Endometrium (tissue), 2 donors: ENCODE measurements at regions not wholly inside any gene's neighbourhood (a gene's known extent, or its start where the extent isn't known, plus 50 kb on each side); places are given as distances from the start of the nearest gene placed in this dataset.

Experiments
- FAIRE-seq: peaks from 2 replicates; lab custom pipeline; 2012; peaks lifted over from hg19 to GRCh38; lab: Jason Lieb, UNC
- donor health status: control.
- donor health status: control.

DNA sequence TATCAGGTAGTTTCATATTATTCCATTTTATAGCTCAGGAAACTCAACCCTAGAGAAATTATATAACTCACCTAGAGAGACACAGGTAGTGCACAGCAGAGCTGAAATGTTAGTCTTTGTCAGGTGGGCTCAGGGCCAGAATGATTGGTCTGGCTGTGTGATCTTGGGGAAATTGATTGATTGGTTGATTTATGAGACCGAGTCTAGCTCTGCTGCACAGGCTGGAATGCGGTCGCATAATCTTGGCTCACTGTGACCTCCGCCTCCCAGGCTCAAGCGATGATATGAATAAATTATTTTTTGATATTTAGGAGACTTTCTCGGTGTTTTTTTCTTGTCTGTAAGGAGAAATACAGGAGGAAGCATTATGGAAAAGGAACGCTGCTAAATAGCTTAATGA, 239.9 kb upstream of the SLC10A2 start:
- no peak for FAIRE-seq

DNA sequence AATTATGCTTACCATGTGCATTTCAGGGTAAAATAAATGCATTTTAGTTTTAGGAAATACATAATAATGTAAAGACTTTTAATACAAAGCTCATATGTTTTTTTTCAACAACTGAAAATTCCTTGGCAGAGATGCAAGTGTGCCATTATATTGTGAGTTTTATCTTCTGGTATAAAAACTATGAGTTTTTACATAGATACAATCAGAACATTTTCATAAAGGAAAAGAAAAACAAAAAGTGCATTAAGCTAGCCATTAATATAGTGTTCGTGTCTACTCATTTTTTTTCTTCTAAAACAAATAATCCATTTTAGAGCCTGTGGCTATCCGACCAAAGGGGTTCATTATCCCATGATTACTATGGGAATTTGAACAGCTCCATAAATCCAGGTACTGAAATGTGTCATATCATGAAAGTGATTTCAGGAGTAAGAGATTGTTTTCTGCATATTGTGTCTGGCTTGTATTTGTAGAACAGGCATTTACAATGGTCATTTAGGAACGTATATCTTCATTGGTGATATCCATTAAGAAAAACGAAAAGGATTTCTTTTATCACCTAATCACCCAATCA, 236.9 kb upstream of the SLC10A2 start:
- FAIRE-seq, result no peak

DNA sequence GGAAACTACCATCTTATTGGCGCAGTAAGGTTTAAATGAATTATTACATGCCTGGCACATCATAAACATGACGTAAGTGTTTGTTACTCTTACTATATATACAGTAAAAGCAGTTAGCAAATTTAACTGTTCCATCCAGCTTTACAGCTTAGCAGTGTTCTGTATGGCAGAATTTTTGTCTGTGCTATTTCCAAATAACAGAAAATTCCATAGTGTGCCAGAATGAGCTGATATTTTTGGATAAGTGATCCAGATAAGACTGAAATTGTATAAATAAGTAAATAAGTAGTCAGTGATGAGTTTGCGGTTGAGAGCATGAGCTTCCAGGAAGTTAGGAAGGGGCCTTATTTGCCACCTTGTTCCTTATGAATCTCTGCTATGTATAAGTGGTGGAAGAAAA, 236.5 kb upstream of the SLC10A2 start:
- FAIRE-seq, result no peak

DNA sequence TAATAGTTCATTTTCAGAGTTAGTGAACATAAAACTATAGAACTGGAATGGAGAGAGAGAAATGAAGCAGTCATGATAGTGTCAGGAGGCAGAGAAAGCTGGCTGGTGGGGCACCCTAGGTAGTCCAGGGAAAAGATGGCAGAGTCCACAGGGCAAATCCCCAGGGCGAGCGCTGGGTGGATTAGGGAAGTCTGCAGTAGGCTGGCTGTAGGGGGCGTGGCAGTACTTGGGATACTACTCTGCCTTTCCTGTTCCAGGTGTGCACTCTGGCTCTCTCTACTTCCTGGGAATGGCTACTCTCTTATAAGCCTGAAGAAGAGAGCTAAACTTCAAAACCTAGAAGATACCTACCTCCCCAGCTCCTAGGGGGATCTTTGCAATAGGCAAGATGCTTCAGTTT, 232.9 kb upstream of the SLC10A2 start:
- no peak for FAIRE-seq

DNA sequence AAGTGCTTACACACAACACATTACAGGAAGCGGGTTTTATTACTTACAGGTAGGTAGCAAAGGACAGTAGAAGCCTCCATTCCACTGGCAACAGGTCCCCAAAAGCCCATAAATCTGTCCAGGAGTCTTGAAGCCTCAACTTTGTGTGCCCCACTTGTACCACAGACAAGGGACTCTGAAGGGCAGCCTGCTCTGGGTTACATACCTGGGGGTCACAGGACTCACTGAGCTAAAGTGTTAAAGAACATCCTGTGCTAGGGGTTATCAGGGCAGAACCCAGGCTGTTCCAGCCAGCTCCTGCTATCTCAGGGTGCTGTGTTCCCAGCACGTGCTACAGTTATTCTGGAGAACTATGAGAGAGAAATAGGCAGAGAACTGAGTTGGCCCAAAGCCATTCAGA, 230.9 kb upstream of the SLC10A2 start:
- no peak for FAIRE-seq

DNA sequence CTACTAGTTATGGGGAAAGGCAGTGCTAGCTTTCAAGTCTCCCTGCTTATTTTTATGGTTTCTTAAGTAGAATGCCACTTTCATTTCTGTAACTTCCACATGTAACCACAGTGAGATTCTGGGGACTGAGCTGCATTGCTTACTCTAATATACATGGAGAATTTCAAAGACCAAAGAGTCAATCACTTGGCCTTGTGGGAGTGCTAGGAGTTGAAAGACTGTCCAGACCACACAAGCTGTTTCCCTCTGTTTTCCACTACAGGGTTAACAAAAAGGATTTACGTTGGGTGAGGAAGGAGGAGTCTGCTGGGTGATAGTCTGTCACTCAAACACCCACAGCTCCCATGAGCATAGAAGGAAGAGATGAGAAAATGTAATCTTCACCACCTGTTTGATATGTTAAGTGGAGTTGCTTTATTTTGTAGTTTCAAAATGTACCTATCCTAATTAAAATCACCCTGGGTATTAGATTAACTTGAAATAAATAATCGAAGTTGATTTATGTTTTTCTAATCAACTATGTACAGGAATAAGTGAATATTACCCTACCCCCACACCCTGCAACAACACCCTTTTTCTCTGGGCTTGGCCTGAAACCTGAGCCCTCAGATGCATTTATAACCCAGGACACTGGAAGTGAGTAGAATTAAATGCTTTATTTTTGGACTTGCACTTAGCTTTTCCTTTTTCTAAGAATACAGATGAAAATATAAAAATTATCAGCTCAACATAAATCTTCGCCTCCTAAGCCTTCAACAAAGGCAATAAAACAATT, 225.8 kb upstream of the SLC10A2 start:
- no peak for FAIRE-seq

DNA sequence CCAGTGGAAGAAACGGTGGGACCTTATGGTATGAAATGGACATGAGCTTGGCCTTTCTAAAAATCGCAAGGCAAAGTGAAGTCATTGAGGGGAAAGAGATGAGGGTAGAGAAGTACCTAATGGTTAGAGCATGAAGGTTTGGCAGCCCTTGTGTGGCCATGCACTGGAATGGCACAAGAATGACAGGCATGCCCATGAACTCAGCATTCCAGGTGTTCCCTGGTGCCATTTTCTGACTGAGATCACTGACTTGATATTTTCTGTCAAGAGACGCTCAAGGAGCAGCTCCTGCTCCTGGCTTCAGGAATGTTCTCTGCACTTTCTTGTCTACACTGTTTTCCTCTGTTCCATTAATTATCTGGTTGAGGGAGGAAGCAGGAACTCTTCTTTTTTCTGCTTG, 225.0 kb upstream of the SLC10A2 start:
- FAIRE-seq, result no peak

DNA sequence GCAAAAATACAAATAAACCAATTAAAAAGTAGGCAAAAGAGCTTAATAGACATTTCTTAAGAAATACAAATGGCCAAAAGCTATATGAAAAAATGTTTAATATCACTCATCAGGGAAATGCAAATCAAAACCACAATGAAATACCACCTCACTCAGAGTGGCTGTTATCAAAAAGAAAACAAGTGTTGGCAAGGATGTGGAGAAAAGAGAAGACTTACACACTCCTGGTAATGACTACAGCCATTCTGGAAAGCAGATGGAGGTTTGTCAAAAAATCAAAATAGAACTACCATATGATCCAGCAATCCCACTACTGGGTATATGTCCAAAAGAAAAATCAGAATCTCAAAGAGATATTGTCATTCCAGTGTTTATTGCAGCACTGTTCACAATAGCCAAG, 223.5 kb upstream of the SLC10A2 start:
- no peak for FAIRE-seq

DNA sequence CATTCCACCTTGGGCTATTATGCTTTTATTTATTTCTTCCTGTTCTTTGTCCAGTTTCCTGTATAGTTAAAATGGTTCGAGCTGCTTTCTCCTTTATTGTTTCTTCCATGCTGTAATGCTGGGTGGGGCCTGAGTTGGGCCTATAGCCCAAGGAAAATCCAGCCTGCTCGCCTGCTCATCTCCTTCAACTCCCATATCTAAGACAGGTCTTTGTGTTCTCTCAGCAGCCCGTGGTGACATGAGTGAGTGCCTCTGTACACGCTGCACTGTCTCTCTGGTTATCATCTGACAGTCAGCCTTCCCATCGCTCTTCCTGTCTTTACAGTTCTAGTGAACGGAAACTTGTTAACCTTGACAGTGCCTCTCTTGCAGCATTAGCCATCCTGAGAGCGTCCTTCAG, 221.9 kb upstream of the SLC10A2 start:
- no peak for FAIRE-seq

DNA sequence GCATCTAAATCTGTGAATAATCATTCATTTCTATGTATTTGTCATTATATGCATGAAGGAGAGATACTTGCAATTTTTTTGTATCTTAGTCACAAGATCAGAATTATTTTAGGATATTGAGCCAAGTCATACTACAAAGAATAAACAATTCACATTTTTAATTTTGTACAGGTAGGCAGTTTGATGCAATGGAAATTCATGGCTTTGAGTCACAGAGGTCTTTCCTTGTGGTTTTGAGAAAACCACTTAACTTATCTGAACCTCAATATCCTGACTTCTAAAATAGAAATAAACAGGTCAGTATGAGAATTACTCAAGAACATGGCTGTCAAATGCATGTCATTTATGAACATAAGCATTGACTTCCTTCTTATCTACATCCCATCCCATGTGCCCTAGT, 221.4 kb upstream of the SLC10A2 start:
- no peak for FAIRE-seq

DNA sequence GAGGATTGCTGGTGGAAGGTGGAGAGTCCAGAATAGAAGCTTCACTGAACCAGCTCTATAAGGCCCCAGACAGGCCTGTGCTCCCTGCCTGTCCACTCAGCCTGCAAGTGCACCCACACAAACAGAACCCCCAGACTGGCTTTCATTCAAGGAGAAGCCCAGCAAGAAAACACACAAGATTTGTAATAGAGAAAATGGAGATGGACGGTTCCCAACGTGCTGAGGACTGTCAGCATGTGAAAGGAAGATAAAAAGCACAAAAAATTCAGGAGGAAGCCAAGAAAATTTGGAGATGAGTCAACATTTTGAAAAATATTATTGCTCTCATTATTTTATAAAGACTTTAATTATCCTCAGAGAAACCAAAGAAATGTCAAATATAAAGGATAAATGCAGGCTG, 218.2 kb upstream of the SLC10A2 start:
- FAIRE-seq, result no peak

DNA sequence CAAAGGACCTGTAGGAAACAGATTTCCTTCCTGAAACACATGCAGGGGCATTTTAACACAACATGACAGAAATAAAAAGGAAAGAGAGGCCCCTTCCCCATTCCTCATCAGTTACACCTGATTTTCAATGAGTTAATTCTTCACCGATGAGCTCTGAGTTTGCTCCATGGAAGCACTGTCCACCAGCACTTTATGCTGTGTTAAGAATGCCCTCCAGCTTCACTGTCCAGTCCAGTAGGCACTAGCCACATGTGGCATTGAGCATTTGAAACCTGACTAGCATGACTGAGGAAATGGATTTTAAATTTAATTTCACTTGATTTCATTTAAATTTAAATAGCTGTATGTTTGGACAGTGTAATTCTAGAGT, 217.2 kb upstream of the SLC10A2 start:
- no peak for FAIRE-seq

DNA sequence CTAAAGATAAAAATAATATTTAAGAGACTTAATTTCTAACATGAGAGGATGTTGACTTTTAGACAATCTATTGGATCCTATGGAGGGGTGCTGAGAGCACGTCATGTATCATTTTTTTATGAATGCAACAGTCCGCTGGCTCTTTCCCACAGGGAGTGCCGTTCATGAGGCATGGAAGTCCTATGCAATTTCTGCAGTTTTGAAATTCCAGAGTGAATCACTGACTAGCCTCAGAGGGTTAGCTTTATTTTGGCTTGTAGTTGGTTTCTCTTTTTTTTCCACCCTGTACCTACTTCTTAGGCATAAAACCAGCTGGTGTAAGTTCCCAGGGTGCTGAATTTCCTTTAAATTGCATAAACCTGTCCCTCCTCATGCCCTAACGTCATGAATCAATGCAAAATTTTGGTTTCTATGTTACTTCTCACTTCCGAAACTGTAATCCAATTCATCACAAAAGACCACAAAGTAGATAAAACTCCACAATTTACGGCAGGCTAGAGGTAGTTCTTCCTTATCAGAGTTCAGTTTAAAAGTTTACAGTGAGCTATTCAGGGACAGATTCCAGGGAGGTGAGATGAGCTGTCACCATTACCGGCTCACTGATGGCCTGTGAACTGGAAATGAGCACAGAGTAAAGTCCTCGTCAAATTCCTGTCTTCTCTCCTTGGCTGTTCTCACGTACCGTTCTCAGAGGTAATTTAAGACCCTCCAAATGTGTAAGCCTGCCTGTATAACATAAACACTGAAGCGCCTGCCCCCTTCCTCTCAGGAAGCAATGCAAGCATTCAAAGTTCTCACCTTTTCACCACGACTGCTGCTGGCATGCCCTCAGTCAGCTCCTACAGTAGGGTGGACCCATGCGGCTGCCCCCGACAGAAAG, 216.6 kb upstream of the SLC10A2 start:
- no peak for FAIRE-seq

DNA sequence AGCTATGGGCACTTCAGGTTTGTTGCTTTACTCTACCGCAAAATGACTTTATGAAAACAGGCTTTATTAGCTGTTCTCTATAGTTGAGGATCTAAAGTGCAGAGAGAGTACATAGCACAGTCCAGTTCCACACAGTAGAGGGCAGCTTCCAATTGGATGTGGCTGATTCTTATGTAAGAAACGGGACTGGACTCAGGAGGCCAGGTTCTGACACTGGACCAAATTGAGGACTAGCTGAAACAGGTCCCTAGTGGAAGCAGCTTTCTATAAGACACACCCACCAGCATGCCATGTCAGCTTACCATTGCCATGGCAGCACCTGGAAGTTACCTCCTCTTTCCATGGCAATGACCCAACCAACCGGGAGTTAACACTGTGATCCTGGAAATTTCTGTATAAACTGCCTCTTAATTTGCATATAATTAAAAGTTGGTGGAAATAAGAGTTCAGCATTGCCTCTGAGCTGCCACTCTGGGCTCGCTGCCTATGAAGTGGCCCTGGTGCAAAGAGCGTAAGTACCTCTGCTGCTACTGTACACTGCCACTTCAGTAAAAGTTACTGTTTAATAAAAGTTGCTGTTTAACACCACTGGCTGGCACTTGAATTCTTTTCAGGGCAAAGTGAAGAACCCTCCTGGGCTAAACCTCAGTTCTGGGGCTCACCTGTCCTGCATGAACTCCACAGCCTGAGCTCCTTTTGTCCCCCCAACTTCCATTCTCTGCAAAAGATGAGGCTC, 211.9 kb upstream of the SLC10A2 start:
- FAIRE-seq, result no peak

DNA sequence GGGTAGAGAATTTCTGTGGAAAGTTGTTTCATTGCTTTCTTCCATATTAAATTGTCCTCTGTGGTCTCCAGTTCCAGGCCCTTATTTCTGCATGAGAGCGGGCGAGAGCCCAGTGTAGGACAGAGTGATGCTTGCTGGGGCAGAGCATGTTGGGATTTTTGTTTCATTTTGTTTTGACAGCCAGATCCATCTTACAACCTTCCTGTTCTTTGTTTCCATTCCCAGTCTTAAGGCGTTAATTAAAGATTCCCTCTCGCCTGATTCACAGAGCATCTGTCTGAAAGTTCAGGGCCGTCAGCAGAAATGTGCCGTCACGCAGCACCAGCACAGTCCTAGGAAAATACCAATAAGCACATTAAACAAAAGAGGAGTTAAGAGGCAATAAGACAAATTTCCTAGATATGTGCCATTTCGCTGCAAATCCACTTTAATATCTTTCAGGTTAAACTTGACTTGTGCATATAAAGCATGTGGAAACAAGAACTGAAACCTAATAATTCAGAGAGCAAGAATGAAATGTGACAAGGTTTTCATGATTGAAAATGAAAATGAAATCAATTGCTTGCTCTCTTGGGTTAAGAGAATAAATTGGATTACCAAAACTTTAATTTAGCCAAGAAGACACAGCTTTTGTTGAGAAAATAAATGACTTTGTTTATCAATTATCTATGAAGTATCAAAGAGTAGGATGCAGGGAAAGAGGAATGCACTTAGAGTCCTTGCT, 210.7 kb upstream of the SLC10A2 start:
- no peak for FAIRE-seq

DNA sequence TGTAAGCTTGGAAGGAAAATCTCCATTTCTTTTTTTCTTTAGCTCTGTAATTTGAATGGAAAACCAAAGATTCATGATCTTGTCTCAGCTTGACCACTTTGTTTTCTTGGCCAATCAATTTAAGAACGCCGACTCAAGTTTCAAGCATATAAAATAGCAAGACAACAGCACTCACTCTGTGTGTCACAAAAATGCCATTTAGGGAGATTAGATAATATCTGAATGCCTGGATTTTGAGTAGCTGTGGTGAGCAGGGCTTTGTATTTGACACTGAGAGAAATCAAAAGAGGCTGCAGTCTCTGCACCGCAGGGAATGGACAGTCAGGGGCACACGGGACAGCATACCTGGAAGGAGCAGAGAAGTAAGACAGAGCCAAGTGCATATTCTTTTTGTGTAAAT, 209.5 kb upstream of the SLC10A2 start:
- no peak for FAIRE-seq

DNA sequence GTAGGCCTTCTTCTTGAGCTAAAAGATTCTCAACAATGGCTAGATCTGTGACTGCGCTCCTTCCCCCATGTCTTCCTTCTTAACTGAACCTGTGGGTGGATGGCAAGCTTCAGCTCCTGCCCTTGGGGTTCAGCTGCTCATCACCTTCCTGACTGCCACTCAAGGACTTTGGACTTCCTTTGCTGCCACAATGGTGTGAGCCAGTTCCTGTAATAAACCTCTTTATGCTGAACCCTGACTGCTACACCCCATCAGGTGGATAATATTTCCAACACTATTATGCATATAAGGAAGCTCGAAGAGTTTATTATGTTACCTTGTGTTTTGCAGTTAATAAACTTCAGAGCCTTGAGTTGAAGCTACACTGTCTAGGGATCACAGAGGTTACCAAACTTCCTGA, 208.9 kb upstream of the SLC10A2 start:
- no peak for FAIRE-seq

DNA sequence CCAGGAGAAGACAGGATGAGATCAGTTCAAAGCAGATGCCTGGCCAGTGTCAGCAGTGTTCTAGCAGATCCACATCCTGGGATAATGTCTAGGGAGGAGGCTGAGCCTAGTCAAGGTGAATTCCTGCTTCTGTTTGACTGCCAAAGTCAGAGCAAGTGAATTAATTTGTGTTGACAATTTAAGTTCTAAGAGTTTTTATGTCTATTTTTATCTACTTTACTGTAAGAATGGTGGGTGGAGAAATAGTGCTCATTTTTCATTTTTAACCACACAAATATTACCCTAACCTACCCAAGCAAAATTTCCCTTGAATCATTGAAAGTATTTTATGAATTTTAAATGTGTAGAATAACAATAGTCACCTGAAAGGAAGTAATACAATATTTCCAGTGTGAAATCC, 207.6 kb upstream of the SLC10A2 start:
- FAIRE-seq, result no peak

DNA sequence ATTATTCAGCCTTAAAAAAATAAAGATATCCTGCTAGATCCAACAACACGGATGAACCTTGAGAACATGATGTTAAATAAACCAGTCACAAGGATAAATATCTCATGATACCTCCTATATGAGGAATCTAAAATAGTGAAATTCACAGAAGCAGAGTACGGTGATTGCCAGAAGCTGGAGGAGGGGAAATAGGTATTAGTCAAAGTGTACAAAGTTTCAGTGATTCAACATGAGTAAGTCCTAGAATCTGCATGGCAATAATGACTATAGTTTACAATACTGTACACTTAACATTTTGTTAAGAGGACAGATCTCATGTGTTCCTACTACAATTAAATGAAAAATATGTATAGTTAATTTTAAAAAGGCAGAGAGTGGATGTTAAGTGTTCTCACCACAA, 206.6 kb upstream of the SLC10A2 start:
- no peak for FAIRE-seq

DNA sequence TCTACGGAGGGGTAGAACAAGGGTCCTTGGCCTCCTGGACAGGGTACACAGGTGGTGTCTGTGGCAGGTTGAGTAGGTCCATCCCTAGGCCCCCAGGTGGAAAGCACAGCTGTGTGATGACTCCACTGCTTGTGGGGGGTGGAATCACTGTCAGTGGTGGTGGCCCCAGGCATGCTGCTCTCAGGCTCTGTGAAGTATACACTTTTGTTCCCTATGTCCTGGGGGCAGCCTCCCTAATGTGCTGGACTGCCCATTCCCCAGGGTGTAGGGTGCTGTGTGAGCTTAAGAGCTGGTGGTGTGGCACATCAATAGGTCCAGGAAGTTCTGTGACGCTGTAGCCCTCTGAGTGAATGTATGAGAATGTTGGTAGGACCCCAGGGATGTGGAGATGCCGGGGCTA, 197.2 kb upstream of the SLC10A2 start:
- no peak for FAIRE-seq

DNA sequence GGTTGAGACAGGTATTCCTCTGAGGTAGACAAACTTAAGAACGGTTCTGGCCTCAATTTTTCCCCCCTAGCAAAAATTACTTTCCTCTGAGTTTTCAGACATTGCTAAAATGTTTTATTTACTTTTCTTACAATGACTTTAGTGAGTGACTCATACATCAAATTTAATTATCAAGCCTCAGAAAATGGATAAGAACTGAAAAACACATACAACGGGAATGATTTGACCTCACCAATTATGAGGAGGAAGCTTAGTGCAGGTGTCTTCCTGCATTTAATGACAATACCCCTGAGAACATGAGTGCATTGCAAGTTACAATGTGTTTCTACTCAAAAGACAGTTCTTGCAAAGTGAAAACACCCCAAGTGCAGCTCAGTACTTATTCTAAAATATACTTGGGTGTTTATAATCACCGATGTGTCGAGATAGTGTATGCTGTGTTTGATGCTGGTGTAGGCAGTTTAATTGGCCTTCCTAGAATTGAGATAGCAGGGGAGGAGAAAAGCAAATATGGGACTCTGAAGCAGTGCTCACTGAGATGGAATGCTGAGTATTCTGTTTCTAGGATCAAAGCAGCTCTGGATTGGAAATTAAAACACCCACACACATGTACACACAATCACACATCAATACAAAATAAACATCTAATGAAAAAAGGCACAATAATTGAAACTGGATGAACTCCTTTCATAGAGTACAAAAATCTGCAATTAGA, 189.5 kb upstream of the SLC10A2 start:
- peak; percentile 48 for FAIRE-seq
